ENCODE measurements at regions not wholly inside any gene's neighbourhood (a gene's known extent, or its start where the extent isn't known, plus 50 kb on each side); places are given as distances from the start of the nearest gene placed in this dataset.
"Not testable (repeated sequence)": the region's sequence is repeated elsewhere in the genome, so short reads cannot be mapped to it uniquely, and the experiment has no call there.

DNA sequence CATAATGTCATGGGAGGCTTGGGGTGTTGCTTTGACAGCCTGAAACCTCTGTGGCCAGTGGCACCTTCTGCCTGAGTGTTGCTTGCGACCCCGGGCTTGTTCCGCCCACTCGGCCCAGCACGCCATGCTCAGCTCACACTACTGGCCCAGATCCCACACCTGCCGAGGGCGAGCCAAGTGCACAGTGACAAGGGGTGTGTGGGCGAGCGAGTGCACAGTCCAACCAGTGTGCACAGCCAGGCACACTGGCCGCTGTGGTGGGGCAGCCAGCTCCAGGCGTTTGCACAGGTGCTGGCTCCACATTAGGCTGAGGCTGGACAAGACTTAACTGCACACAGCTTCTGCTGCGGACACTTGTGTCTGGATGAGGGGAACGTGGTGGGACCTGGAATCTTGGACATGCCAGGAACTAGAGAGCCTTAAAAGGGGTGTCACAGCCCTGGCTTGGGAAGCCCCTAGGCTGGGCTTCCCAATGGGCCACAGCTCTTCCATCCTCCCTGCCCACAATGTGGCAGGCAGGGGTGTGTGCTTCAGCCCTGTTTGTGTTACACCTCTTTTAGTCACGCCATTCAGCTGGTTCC, 609.2 kb upstream of the FOXG1 start:
- DNase-seq, result no peak

GRCh38 chr14:28157887-28158791, 608.4 kb upstream of the FOXG1 start:
- no peak for DNase-seq

GRCh38 chr14:28161040-28161439, 605.5 kb upstream of the FOXG1 start:
- no peak for DNase-seq

DNA sequence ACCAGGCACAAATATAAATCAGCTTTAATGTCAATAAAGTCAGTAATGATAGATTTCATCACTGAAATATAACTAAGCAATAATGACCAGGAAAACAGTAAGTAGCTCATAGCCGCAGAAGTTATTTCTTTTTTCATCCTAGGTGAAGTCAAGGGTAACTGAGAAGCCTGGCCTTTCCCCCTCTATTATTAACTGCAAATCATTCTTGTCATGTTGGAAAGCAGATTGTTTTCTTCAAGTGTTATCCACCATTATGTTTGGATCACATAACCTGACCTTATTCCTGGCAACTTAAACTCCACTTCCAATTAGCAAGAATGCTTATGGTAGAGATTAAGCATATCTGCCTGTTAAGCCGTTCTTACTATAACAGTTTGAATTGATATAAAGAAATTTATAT, 603.4 kb upstream of the FOXG1 start:
- no peak for DNase-seq

GRCh38 chr14:28163897-28164296, 602.7 kb upstream of the FOXG1 start:
- DNase-seq, result no peak

GRCh38 chr14:28187902-28188830, 578.4 kb upstream of the FOXG1 start:
- DNase-seq, result not testable (repeated sequence)

DNA sequence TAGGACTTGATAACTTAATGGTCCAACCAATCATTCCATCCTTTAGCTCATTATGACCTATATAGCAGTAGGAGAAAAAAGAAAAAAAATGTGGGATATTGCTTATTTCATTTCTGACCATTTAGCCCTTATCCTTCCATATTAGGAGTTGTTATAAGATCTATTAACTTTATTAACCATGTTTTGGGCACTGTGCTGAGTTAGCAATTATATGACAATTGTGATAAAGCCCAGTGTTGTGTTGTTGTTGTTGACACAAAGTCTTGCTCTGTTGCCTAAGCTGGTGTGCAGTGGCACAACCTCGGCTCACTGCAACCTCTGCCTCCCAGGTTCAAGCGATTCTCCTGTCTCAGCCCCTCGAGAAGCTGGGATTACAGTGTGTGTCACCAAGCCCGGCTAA, 569.7 kb upstream of the FOXG1 start:
- DNase-seq, result no peak

DNA sequence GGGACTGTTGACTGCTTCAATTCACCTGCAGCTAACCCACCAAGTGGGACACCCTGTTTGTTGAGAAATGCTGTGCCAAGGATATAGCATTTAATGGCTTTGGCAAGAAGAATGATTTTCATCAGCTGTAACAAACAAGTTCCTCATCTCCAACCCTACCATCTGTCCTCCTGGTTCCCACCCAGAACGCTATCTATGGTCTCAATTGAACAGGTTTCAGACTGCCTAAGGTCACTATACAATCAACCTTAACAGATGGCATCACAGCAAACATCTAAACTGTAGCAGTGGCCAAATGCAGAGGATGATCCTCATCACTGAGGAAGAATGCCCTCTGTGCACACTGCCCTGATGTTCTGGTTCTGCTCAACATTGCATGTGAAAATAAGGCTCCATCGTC, 546.2 kb upstream of the FOXG1 start:
- DNase-seq, result no peak

DNA sequence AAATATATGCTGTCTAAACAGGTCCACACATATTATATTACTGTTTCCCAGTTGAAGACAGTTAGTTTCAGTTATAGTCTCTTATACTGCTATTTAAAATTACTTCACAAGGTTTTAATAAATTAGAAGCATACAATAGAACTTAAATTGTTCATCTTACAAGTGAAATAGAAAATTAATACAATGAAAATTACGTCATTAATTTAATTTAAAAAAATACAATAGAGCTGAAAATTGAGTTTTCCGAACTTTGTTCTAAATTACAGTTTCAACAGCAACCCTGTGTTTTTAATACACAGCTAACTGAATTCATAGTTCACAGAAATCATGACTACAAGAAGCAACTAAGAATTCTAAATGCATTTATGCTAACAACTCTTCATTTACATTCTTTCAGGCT, 525.7 kb upstream of the FOXG1 start:
- no peak for DNase-seq

DNA sequence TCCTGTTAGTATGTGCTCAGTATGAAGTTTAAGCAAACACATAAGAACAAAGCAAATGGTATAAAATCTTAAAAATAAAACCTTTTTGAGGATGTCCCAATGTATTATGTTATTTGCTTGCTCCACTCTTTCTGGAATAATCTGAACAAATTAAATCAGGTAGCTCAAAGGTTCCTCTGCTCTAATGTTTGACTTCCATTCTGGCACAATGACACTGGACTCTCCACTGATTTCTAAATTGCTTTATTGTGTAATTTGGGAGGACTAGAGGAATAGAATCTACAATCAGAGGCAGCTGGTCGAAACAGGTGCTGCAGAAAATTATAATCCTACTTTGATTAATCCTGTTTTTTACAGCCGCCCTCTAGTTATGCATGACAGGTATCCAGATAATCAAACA, 523.7 kb upstream of the FOXG1 start:
- DNase-seq, result no peak

GRCh38 chr14:28243600-28243999, 523.0 kb upstream of the FOXG1 start:
- no peak for DNase-seq

DNA sequence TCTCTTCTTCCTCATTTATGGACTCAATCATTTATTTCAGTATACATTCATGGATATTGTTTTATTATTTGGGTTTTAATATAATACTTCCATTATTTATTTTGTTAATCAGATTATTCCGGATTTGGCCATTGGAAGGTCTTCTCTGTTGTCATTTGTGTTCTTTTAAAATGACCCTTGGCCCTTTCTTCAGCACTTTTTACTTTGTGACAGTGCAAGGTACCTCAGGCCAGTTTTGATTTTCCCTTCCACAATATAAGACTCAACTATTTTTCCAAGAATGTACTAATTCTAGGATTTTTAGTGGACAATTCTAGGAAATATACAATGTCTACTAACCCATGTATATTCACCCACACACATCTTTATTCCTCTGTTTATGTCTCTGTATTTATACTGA, 521.4 kb upstream of the FOXG1 start:
- DNase-seq, result no peak

DNA sequence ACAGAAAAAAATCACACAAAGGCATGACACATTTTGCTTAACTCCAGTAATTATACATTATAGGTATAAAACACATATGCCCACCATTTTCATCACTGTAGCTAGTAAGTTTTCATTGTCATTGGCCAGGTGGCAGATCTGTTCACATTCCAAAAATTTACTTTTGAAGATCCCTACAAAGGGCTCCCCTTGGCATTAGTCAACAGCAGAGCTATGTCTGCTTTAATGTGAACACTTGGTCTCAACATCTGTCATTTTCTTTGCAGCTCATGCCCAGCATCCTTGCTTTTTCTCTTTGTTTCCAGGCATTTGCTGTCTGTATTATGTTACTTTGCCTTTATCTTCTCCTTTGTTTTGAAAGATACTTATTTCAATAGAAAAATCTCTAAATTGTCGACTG, 519.1 kb upstream of the FOXG1 start:
- DNase-seq, result no peak

- not testable (repeated sequence) for DNase-seq
These were observed 514.5 kb upstream of the FOXG1 start for GRCh38 chr14:28252124-28252523.

DNA sequence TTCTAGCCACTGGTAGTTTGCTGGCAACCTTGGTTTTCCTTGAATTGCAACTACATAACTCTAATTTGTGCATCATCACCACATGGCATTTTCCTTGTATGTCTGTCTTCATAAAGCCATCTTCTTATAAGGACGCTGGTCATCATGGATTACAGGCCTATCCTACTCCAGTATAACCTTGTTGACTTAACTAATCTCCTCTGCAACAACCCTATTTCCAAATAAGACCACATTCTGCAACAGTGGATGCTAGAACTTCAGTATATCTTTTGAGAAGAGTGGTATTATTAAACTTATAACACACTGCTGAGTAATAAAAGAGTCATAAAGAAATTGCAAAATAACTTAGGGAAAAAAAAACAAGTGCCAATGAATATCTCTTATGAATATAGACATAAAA, 511.8 kb upstream of the FOXG1 start:
- DNase-seq, result no peak

GRCh38 chr14:28264306-28264705, 502.3 kb upstream of the FOXG1 start:
- DNase-seq, result no peak

DNA sequence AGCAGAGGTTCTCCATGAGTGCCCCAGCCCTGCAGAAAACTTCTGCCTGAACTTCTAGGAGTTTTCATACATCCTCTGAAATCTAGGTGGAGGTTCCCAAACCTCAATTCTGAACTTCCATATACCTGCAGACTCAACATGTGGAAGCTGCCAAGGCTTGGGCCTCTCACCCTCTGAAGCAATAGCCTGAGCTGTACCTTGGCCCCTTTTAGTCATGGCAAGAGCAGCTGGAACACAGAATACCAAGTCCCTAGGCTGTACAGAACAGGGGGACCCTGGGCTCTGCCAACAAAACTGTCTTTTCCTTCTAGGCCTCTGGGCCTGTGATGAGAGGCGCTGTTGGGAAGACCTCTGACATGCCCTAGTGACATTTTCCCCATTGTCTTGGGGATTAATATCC, 494.3 kb upstream of the FOXG1 start:
- DNase-seq, result no peak

GRCh38 chr14:28280530-28280929, 486.1 kb upstream of the FOXG1 start:
- no peak for DNase-seq

DNA sequence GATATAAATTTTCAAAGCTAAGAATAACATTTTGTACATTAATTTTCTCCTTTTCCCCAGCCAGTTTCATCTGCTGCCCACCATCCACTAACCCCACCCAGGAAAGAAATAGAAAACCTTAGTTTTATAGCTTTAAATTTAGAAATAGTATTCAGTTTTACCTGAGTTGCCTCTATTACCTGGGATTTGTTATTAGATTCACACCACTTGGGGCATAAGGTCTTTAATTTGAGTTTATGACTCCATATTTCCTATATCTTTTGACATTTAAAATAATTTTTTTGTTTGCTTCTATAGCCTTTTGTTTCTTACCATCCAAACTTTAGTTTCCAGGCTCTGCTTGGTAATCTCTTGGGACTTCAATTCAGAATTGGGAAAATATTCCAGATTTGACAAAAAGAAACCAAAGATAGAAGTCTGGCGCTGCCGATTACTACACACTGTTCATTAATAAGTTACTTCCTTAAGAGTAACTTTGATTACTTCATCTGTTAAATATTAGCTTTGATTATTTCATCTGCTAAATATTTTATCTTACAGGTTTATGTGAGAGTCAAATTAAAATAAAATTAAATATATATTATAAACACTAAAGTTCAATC, 485.5 kb upstream of the FOXG1 start:
- DNase-seq, result no peak

DNA sequence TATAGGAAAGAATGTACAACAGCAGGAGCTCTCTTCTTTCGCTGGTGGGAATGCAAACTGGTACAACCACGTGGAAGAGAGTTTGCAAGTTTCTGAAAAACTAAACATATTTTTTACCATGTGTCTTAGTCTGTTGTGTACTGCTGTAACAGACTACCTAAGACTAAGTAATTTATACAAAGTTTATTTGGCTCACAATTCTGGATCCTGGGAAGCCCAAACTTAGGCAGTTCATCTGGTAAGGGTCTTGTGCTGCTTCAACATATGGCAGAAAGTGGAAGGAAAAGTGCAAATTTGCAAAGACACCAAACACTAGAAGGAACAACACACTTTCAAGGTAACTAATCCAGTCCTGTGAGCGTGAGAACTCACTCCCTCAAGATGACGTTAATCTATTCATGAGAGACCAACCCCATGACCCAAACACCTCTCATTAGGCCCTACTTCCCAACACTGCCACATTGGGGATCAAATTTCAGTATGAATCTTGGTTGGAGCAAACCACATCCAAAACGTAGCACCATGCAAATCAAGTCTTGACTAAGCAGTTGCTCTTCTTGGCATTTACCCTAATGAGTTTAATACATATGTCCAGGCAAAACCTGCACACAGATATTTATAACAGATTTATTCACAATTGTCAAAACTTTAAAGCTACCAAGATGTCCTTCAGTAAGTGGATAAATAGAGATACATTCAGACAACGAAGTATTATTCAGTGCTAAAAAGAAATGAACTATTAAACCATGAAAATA, 481.9 kb upstream of the FOXG1 start:
- DNase-seq, result no peak

DNA sequence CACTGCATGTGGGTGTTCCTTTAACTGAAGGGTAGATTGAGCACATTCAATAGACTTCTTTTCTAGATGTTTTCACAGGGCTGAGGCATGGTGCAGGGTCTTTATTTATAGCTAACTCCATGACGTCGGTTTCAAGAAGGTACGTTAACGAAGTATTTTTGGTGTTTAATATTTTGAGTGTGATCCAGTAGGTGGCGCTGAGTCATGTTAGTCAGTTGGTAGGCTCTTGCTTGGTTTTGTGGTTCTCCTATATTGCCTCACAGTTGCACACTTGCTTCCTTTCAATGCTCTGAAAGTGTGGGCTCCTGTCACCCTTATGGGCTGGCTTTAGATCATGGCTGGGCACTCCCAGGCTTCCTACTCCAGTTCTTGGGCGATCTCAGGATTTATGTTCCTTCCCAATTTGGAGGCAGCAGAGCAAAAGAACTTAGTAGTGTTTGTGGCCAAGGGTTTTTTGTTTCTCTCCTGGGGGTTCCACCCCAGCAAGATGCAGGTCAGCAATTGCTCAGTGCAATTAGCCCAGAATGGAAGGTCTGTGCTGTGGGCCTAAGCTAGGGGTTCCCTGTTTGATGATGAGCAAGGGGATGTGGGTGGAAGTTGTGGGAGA, 471.6 kb upstream of the FOXG1 start:
- no peak for DNase-seq

GRCh38 chr14:28297559-28297958, 469.0 kb upstream of the FOXG1 start:
- no peak for DNase-seq
